WTC11 (cell line): ENCODE measurements at regions not wholly inside any gene's neighbourhood (a gene's known extent, or its start where the extent isn't known, plus 50 kb on each side); places are given as distances from the start of the nearest gene placed in this dataset.

Source experiments
- ATAC-seq: fragments of 200-7000 bp; cut with Tn5 transposase; 2 replicates; pipeline ENCODE4 v1.10.0; 2021; ENCODE audit warnings: mild to moderate bottlenecking, moderate library complexity
- CTCF ChIA-PET: fragments of 300-600 bp; sonication (Branson Sonifier 250); formaldehyde crosslinking; loops from one replicate; lab custom pipeline; 2021; ENCODE audit warnings: antibody characterized with exemption; lab: Charles Lee
- POLR2A ChIA-PET: fragments of 350-600 bp; sonication (Branson Sonifier 250); formaldehyde crosslinking; loops from one replicate; lab custom pipeline; 2021; ENCODE audit warnings: antibody characterized with exemption; lab: Charles Lee
- DNase-seq: peaks from one replicate; pipeline ENCODE4 v3.0.0; 2021; ENCODE audit warnings: low spot score
- H3K27ac Mint-ChIP-seq: 2 replicates; pipeline ENCODE4 v1.8.0; 2021; ENCODE audit warnings: mixed read lengths
- H3K27me3 Mint-ChIP-seq: 2 replicates; pipeline ENCODE4 v1.8.0; 2021; ENCODE audit warnings: low read depth, mild to moderate bottlenecking, moderate library complexity, mixed read lengths
- H3K36me3 Mint-ChIP-seq: 2 replicates; pipeline ENCODE4 v1.8.0; 2021; ENCODE audit warnings: mixed read lengths
- H3K4me1 Mint-ChIP-seq: 2 replicates; pipeline ENCODE4 v1.8.0; 2022; ENCODE audit warnings: mixed read lengths
- H3K4me3 Mint-ChIP-seq: 2 replicates; pipeline ENCODE4 v1.8.0; 2021; ENCODE audit warnings: mild to moderate bottlenecking, moderate library complexity, mixed read lengths
- H3K9me3 Mint-ChIP-seq: 2 replicates; pipeline ENCODE4 v1.8.0; 2021; ENCODE audit warnings: mixed read lengths
- ATF1 ChIP-seq: sonication (generic); formaldehyde crosslinking; IDR thresholded peaks from 2 replicates; pipeline ENCODE4 v1.8.1; 2023; ENCODE audit warnings: mild to moderate bottlenecking, moderate library complexity, missing genetic modification reagents
- ETV6 ChIP-seq: sonication (generic); formaldehyde crosslinking; IDR thresholded peaks from 2 replicates; pipeline ENCODE4 v1.8.1; 2022; ENCODE audit warnings: mild to moderate bottlenecking, missing genetic modification reagents
- IRF1 ChIP-seq: sonication (generic); formaldehyde crosslinking; IDR thresholded peaks from 2 replicates; pipeline ENCODE4 v1.8.0; 2023; ENCODE audit warnings: missing genetic modification reagents
- IRF2 ChIP-seq: sonication (generic); formaldehyde crosslinking; IDR thresholded peaks from 2 replicates; pipeline ENCODE4 v1.8.0; 2022; ENCODE audit warnings: low read depth, missing genetic modification reagents, borderline replicate concordance
- NFE2L1 ChIP-seq: sonication (generic); formaldehyde crosslinking; IDR thresholded peaks from 2 replicates; pipeline ENCODE4 v1.8.1; 2023; ENCODE audit warnings: missing genetic modification reagents
- NR1H2 ChIP-seq: sonication (generic); formaldehyde crosslinking; IDR thresholded peaks from 2 replicates; pipeline ENCODE4 v1.9.0; 2021; ENCODE audit warnings: mild to moderate bottlenecking, moderate library complexity, missing genetic modification reagents
- NR2C2 ChIP-seq: sonication (generic); formaldehyde crosslinking; IDR thresholded peaks from 2 replicates; pipeline ENCODE4 v1.8.0; 2022; ENCODE audit warnings: mild to moderate bottlenecking, missing genetic modification reagents
- PREB ChIP-seq: sonication (generic); formaldehyde crosslinking; IDR thresholded peaks from 2 replicates; pipeline ENCODE4 v1.8.1; 2022; ENCODE audit warnings: mild to moderate bottlenecking, missing genetic modification reagents, moderate library complexity, borderline replicate concordance
- RORB ChIP-seq: fragments of 250-450 bp; sonication (Bioruptor Pico); IDR thresholded peaks from 2 replicates; pipeline ENCODE4 v1.9.0; 2021; ENCODE audit warnings: mild to moderate bottlenecking
- SP1 ChIP-seq: sonication (generic); formaldehyde crosslinking; conservative IDR thresholded peaks from 2 replicates; pipeline ENCODE4 v1.8.1; 2022; ENCODE audit warnings: missing genetic modification reagents
- TCF7 ChIP-seq: sonication (generic); formaldehyde crosslinking; IDR thresholded peaks from 2 replicates; pipeline ENCODE4 v1.8.0; 2022; ENCODE audit warnings: mild to moderate bottlenecking, low read depth, missing genetic modification reagents, moderate library complexity
- USF2 ChIP-seq: sonication (generic); formaldehyde crosslinking; IDR thresholded peaks from 2 replicates; pipeline ENCODE4 v1.8.1; 2023; ENCODE audit warnings: mild to moderate bottlenecking, missing genetic modification reagents, moderate library complexity
- ZBTB21 ChIP-seq: sonication (generic); formaldehyde crosslinking; IDR thresholded peaks from 2 replicates; pipeline ENCODE4 v1.8.1; 2023; ENCODE audit warnings: mild to moderate bottlenecking, missing genetic modification reagents, borderline replicate concordance
- ZNF121 ChIP-seq: sonication (generic); formaldehyde crosslinking; IDR thresholded peaks from 2 replicates; pipeline ENCODE4 v1.8.0; 2023; ENCODE audit warnings: missing genetic modification reagents
- ZNF281 ChIP-seq: sonication (generic); formaldehyde crosslinking; IDR thresholded peaks from 2 replicates; pipeline ENCODE4 v1.8.0; 2023; ENCODE audit warnings: mild to moderate bottlenecking, missing genetic modification reagents
- TF ChIP-seq, protein P1 (sequence below): sonication (generic); formaldehyde crosslinking; IDR thresholded peaks from 2 replicates; pipeline ENCODE4 v1.8.0; 2022; ENCODE audit warnings: missing genetic modification reagents
- TF ChIP-seq, protein P2 (sequence below): fragments of 250-450 bp; sonication (Bioruptor Pico); IDR thresholded peaks from 2 replicates; pipeline ENCODE4 v1.8.0; 2021; ENCODE audit warnings: mild to moderate bottlenecking
- TF ChIP-seq, protein P3 (sequence below): sonication (generic); formaldehyde crosslinking; IDR thresholded peaks from 2 replicates; pipeline ENCODE4 v1.8.0; 2023; ENCODE audit warnings: missing genetic modification reagents, mild to moderate bottlenecking, borderline replicate concordance

DNA sequence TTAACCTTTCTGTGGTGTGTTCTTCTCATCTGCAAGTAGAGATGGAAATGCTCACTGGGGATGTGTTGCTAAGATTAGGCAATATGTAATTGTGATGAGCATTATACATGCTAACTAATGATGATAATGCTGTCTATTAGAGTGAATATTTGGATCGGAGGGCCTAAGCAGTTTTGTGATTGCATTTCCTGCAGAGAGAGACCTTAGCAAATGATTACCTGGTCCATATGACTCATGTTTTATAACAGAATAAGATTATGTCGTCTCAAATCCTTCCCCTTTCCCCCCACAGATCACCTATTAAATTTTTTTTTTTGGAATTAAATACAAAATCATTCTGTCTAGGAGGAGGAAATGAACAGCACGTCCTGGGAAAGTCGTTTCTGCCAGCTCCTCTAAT is 82.7 kb downstream of the IZUMO3 start (continued):
- TF ChIP-seq, protein P1, sequence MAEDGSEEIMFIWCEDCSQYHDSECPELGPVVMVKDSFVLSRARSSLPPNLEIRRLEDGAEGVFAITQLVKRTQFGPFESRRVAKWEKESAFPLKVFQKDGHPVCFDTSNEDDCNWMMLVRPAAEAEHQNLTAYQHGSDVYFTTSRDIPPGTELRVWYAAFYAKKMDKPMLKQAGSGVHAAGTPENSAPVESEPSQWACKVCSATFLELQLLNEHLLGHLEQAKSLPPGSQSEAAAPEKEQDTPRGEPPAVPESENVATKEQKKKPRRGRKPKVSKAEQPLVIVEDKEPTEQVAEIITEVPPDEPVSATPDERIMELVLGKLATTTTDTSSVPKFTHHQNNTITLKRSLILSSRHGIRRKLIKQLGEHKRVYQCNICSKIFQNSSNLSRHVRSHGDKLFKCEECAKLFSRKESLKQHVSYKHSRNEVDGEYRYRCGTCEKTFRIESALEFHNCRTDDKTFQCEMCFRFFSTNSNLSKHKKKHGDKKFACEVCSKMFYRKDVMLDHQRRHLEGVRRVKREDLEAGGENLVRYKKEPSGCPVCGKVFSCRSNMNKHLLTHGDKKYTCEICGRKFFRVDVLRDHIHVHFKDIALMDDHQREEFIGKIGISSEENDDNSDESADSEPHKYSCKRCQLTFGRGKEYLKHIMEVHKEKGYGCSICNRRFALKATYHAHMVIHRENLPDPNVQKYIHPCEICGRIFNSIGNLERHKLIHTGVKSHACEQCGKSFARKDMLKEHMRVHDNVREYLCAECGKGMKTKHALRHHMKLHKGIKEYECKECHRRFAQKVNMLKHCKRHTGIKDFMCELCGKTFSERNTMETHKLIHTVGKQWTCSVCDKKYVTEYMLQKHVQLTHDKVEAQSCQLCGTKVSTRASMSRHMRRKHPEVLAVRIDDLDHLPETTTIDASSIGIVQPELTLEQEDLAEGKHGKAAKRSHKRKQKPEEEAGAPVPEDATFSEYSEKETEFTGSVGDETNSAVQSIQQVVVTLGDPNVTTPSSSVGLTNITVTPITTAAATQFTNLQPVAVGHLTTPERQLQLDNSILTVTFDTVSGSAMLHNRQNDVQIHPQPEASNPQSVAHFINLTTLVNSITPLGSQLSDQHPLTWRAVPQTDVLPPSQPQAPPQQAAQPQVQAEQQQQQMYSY (CRISPR knock-in tag), result no peak
- TF ChIP-seq ETV6 (no peak), TCF7 (CRISPR knock-in tag) (no peak), ZNF121 (no peak), SP1 (CRISPR knock-in tag) (no peak), NR1H2 (CRISPR knock-in tag) (no peak), ZNF281 (CRISPR knock-in tag) (no peak), NFE2L1 (no peak), ATF1 (CRISPR knock-in tag) (no peak)
- TF ChIP-seq, protein P2, sequence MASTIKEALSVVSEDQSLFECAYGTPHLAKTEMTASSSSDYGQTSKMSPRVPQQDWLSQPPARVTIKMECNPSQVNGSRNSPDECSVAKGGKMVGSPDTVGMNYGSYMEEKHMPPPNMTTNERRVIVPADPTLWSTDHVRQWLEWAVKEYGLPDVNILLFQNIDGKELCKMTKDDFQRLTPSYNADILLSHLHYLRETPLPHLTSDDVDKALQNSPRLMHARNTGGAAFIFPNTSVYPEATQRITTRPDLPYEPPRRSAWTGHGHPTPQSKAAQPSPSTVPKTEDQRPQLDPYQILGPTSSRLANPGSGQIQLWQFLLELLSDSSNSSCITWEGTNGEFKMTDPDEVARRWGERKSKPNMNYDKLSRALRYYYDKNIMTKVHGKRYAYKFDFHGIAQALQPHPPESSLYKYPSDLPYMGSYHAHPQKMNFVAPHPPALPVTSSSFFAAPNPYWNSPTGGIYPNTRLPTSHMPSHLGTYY (CRISPR knock-in tag), result no peak

DNA sequence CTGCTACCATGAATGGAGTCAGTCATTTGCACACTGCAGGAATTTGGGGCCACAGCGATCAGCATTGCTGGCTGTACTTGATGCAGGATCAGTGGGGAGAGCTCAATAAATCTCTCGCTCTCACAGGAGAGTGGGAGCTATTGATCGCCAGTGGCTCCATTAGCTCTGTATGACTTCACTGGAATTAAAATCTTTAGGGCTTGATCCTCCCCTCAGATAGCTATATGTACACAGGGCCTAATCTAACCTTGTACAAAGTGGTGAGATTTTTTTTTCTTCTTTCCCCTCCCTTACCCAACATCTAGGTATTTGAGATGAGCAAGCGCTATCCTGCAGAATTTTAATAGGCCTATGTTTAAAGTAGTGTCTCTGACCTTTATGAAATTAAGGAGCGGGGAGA is 84.9 kb downstream of the IZUMO3 start:
- Mint-ChIP-seq H3K4me1 (peaks cover 21% of the 10 kb centered on the region), H3K27ac (no peak overlapping the region)
- TF ChIP-seq RORB (CRISPR knock-in tag), result no peak
- TF ChIP-seq, protein P3, sequence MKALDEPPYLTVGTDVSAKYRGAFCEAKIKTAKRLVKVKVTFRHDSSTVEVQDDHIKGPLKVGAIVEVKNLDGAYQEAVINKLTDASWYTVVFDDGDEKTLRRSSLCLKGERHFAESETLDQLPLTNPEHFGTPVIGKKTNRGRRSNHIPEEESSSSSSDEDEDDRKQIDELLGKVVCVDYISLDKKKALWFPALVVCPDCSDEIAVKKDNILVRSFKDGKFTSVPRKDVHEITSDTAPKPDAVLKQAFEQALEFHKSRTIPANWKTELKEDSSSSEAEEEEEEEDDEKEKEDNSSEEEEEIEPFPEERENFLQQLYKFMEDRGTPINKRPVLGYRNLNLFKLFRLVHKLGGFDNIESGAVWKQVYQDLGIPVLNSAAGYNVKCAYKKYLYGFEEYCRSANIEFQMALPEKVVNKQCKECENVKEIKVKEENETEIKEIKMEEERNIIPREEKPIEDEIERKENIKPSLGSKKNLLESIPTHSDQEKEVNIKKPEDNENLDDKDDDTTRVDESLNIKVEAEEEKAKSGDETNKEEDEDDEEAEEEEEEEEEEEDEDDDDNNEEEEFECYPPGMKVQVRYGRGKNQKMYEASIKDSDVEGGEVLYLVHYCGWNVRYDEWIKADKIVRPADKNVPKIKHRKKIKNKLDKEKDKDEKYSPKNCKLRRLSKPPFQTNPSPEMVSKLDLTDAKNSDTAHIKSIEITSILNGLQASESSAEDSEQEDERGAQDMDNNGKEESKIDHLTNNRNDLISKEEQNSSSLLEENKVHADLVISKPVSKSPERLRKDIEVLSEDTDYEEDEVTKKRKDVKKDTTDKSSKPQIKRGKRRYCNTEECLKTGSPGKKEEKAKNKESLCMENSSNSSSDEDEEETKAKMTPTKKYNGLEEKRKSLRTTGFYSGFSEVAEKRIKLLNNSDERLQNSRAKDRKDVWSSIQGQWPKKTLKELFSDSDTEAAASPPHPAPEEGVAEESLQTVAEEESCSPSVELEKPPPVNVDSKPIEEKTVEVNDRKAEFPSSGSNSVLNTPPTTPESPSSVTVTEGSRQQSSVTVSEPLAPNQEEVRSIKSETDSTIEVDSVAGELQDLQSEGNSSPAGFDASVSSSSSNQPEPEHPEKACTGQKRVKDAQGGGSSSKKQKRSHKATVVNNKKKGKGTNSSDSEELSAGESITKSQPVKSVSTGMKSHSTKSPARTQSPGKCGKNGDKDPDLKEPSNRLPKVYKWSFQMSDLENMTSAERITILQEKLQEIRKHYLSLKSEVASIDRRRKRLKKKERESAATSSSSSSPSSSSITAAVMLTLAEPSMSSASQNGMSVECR (CRISPR knock-in tag), result no peak
- TF ChIP-seq IRF2 (CRISPR knock-in tag), result no peak
- TF ChIP-seq ZBTB21 (CRISPR knock-in tag), result no peak
- no peak for TF ChIP-seq NR2C2
- no peak for TF ChIP-seq USF2 (CRISPR knock-in tag)
- TF ChIP-seq IRF1 (CRISPR knock-in tag), result no peak
- no peak for TF ChIP-seq PREB (CRISPR knock-in tag)

More for the DNA sequence above, 84.9 kb downstream of the IZUMO3 start:
- ChIA-PET CTCF (interaction anchor here (0.6 kb wide), 1 partner anchor 153 kb away, joined by 3 read pairs; no protein-coding TSS in a partner anchor), POLR2A (no interaction called here)
- no peak for DNase-seq
- Mint-ChIP-seq H3K27me3 (no peaks in the 10 kb centered on the region), H3K4me3 (no peak overlapping the region), H3K36me3 (no peaks in the 10 kb centered on the region), H3K9me3 (no peaks in the 10 kb centered on the region)
- no peak for ATAC-seq
